ENCODE measurements at regions not wholly inside any gene's neighbourhood (a gene's known extent, or its start where the extent isn't known, plus 50 kb on each side); places are given as distances from the start of the nearest gene placed in this dataset.
"Not testable (repeated sequence)": the region's sequence is repeated elsewhere in the genome, so short reads cannot be mapped to it uniquely, and the experiment has no call there.

DNA sequence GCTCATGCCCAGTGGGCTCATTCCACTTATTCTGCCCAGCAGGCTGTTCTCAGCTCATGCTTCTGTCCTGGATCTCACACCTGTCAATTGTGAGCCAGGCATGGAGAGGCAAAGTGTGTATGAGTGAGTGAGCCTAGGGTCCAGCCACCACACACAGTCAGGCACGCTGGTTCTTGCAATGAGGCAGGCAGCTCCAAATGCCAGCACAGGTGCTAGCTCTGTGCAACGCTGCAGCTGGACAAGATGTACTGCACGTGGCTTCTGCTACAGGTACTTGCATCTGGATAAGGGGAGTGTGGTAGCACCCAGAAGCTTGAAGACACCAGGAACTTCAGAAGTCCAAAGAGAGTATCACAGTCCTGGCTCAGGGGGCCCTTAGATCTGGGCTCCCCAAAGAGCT, 1249.4 kb upstream of the IGFBP7 start:
- no peak for DNase-seq

DNA sequence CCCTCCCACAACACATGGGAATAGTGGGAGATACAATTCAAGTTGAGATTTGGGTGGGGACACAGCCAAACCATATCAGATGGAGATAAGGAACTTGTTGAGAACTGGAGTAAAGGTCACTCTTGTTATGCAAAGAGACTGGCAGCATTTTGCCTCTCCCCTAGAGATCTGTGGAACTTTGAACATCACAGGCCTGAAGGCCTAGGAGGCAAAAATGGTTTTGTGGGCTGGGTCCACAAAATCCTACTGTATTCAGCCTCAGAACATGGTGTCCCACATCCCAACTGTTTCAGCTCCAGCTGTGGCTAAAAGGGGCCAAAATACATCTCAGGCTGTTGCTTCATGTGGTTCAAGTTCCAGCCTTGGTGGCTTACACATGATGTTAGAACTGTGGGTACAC, 1247.8 kb upstream of the IGFBP7 start:
- no peak for DNase-seq

DNA sequence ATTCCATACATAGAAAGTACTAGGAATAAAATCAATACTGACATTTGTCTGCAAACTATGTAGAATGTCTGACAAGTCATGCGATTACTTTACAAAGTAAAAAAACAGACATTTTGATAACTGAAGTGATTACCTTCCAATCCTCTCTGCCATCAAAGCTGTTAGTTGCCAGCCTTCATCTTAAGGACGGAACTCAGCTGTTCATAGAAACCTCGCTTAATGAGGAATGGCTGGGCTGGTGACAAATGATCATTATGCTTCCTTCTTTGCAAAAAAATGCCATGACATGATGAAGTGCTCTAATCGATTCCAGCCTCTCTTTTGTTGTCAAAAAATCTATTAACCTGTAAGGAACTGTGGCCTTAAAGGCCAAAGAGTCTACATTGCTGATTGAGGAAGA, 1214.9 kb upstream of the IGFBP7 start:
- DNase-seq: no peak

DNA sequence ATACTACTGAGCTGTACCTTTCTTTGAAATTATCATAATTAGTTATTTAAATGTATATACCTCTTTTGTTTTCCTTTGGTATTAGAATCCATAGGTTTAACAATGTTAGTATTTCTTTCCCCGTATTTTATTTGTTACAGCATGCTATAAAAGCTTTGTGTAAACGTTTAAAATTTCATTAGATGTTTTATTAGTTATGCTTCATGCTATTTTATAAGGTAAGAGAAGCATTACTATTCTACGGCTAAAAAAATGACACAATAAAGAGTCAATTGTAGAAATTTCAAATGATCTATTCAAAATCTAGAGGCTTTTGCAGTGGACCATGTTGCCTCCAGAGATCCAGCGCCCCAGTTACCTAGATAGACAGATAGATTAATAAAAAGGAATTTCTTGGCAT, 1203.3 kb upstream of the IGFBP7 start:
- no peak for DNase-seq

DNA sequence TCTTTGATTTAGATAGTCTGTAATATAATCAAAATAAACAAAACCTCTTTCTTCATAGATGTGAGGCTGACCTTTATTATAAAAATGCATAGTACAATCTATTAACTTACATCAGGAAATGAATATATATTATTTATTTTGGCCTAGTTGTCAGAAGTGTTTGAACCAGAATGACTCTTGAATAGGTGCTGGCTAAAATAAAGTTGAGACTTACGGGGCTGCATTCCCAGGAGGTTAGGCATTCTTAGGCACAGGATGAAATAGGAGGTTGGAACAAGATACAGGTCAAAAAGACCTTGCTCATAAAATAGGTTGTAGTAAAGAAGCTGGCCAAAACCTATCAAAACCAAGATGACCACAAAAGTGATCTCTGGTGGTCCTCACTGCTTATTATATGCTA, 1193.3 kb upstream of the IGFBP7 start:
- DNase-seq: no peak

DNA sequence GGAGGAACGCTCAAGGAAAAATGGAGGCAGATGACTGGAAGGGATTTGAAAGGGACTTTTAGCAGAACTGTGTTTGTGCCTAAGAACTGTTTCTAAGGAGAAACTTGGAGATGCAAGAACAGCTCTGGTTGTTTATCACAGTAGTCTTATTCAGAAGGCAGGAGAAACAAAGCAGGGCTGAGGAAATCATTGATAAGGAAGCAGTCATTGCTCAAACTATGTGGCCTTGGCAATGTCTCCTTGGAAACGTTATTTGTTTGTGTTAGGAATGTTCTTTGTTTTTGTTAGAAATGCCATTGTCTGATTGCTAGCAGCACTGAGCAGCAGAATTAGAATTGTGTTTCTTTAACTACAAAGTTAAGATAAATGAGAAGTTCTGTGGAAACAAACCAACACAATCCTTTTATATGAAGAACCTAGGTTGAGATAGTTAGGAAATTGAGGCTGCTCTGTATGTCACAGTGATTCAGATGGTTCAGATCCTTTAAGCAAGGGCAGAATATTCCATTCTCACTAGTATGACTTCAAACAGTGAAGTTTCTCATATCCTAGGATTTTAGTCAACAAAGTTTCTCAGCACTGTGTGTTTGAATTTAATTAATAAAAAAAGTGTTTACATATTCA, 1191.3 kb upstream of the IGFBP7 start:
- no peak for DNase-seq

DNA sequence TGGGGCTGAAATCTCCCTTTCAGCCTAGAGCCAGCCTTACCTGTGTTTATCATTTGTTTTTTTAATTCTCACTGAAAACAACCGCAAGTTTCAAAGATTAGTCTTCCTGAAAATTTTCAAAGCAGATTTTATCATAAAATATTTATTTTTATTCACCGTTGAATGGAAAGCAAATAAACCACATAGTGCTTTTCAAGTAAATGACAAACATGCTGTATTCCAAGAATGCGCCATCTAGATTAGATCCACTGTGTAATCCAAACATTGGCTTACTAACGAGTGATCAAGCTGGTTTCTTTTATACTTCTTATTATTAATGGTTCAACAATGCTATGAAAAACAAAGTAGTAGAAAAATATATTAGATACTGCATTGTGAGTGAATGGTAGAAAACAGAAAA, 1176.2 kb upstream of the IGFBP7 start:
- no peak for DNase-seq

DNA sequence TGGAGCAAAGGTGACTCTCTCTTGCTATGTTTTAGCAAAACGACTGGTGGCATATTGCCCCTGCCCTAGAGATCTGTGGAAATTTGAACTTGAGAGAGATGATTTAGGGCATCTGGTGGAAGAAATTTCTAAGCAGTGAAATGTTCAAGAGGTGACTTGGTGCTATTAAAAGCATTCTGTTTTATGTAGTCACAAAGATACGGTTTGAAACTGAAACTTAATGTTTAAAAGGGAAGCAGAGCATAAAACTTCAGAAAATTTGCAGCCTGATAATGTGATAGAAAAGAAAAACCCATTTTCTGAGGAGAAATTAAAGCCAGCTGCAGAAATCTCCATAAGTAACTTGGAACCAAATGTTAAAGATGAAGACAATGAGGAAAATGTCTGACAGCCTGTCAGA, 1170.7 kb upstream of the IGFBP7 start:
- DNase-seq: not testable (repeated sequence)

DNA sequence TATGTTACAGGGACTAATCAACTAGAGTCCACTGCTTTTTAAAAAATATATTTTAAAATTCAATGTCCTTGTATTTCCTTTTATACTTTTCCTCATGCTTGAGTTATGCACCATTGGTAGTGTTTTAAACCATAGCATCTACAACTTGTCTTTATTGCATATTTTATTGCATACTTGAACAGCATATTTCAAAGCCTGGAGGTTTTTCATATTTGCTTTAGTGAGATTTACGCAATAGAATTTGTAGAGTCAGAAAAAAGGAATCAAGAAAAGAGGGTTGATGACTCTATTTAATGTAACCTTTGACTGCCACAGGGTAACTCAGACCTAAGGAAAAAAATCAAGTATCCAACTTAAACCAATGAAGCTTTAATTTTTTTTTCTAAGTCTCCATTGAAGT, 1165.7 kb upstream of the IGFBP7 start:
- DNase-seq: no peak

DNA sequence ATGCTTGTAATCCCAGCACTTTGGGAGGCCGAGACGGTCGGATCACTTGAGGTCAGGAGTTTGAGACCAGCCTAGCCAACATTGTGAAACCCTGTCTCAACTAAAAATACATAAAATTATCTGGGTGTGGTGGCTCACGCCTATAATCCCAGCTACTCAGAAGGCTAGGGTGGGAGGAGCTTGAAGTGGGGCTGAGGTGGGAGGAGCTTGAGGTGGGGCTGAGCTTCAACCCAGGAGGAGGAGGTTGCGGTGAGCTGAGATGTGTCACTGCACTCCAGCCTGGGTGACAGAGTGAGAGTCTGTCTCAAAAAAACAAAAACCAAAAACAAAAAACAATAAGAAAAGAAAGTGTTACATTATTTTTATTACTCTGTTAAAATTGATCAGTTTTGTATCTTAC, 1164.4 kb upstream of the IGFBP7 start:
- no peak for DNase-seq

DNA sequence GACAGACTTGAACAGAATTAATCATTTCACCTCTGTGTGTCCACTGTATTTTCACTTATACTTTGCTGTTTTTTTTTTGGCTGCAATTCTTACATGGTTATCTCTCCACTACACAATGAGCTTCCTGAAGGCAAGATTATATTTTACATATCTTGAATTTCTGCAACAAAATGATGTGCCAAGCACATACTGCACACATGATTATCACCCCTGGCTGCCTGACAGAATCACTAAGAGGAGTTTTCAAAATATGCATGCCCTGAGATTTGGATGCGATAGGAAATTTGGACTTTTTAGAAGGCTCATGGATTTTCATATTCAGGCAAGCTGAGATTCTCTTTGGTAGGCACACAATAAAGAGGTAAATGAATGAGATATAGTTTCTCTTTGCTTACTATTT, 1162.1 kb upstream of the IGFBP7 start:
- DNase-seq: no peak

DNA sequence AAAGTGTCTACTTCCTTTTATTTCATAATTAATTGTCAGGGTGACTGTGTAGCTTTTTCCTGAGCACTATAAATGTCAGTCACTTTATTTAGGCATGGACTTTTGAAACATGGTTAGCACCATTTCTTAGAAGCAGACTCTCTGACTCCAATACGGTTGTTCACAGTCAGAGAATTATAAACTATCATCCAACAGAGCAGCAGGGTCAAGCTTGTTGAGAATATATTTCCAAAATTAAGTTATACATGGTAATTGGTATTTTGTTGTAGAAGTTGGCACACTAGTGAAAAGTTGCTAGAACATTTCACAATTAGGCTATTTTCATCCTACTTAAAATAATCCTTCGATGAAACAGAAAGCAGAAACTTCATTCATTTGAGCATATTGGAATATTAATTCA, 1155.5 kb upstream of the IGFBP7 start:
- no peak for DNase-seq

DNA sequence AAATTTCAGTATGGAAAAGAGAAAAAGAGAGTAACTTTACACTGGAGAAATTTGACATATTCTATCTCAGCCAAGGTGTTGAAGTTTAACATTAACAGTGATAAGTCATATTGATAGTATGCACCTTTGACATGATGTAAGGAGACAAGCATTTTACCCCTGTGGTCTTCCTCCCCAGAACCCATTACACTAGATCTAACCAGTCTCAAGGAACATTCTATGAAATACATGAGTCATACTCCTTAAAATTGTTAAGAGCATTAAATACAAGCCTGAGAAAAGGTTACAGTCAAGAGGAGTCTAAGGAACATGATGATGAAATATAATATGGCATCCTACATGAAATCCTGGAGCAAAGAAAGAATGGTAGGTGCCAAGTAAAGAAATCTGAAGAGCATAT, 1151.3 kb upstream of the IGFBP7 start:
- no peak for DNase-seq

DNA sequence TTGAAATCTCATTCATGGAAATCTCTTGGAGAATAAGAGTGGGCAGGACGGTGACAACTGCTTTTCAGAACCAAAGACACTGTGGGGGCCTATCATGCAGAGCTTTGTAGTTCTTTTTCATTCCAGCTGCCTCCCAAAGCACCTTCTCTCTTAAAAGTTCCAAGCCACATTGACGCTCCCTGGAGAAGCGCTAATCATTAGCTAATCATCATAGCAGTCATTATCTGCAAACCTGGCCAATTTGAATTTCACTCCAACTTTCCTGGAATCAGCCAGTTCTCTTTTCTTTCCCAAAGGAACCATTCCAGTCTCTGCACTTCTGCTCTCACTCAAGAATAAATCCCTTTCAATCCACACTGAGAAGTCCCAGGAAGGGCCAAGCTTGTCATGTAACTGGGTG, 1144.1 kb upstream of the IGFBP7 start:
- DNase-seq: no peak

DNA sequence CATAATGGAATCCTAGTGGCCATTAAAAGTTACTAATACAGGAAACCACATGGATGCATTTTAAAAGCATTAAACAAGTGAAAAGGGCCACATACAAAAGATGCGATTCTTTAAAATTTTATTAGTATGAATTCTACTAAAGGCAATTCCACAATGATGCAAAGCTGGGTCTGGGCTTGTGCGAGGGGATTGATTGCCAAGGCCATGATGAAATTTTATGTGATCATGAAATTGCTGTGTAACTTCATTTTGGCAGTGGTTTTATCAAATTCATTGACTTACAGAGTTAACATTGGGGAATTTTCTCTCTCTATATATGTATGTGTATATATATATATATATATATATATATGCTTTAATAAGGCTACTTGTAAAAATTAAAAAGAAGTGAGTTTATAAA, 1142.5 kb upstream of the IGFBP7 start:
- DNase-seq: no peak

DNA sequence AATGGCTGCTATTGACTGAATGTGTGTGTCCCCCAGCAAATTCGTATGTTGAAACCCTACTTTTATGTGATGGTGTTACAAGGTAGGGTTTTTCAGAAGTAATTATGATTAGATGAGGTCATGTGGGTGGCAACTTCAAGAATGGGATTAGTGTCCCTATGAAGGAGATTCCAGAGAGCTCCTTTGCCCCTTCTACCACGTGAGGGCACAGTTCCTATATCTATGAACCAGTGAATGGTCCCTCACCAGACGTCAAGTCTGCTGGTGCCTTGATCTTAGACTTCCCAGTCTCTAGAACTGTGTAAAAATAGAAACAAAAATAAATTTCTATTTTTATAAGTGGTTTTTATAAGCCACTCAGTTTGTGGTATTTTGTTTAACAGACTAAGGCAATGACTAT, 1137.6 kb upstream of the IGFBP7 start:
- DNase-seq: no peak

DNA sequence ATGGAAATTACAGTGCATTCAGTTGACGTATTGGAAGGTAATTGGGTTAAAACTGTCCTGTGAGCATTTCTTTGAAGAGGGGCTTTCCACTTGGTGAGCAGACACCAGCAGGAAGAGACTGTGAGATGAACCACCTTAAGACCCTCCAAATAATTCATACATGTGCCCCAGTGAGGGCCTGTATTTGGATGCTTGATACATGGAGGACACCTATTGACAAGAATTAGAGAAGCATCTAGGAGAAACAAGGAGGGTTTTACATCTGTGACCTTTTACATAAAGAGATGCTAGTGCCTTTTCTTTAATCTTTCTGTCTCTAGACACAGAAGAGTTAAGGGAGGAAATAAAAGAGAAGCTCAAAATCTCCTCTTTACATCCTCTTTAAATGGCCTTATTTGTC, 1115.3 kb upstream of the IGFBP7 start:
- DNase-seq: no peak

DNA sequence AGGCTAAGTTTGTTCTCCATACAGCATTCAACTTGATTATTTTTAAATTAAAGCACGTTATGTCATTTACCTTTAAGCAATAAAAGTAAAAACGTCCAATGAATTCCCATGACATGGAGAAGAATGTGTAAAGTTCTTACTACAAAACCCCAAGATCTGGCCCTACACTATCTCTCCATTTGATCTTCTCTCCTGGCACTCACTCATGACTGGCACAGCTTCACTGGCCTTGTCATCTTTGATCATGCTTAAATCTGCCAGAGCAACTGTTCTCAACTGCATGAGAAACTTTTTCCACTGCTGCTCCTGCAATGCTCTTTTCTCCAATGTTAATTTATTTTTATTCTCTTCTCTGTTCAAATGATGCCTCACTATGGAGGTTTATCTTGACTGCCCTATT, 1109.0 kb upstream of the IGFBP7 start:
- no peak for DNase-seq

DNA sequence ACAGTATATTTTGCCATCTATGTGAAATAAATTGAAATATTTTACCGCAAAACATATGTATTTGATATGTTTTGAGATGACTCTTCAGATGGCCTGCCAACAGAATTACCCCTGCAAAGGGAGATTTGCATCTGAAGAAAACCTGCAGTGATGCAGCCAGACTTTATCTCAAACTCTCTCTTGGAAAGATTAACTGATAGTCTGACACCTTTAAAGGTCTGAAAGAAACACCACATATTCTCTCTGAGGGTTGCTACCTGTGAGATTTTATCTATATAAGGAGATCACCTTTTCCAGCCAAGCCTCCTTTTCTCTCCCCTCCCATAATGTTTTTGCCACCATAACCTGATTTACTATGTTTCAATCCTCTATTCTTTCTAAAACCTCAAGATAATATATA, 1106.3 kb upstream of the IGFBP7 start:
- no peak for DNase-seq

DNA sequence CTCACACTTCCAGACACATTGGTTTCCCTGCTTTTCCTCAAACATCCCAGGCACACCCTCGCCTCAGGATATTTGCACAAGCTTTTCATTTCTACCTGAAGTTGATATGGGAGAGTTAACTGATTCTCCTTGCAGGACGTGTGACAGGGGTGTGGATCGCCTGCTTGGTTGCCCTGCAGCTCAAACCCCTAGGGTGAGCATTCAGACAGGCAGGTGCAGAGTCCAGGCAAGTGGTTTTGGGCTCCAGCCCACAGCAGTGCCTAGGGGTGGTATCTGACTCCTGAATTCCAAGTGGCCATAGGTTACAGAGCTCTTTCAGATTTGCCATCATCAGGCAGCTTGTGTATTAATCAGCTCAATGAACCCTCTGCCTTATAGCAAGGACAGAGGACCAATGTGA, 1104.2 kb upstream of the IGFBP7 start:
- DNase-seq: peak; percentile 55

DNA sequence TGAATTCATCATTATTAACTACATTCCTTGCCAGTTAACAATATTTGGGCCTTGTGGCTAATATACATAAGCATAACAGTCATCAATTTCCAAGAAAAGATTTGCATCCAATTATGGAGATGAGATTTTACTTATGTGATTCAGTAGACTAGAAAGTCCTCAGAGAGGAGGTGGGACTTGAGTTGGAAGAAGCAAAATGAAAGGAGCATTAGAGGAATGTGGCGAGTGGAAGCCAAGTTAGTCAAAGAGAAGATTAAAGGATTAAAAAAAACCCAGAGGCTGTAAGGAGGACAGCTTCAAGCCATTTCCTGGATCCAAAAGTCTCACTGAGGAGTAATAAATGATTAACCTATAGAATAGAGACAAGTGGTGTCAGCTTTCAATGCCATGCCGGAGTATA, 1099.4 kb upstream of the IGFBP7 start:
- DNase-seq: no peak

DNA sequence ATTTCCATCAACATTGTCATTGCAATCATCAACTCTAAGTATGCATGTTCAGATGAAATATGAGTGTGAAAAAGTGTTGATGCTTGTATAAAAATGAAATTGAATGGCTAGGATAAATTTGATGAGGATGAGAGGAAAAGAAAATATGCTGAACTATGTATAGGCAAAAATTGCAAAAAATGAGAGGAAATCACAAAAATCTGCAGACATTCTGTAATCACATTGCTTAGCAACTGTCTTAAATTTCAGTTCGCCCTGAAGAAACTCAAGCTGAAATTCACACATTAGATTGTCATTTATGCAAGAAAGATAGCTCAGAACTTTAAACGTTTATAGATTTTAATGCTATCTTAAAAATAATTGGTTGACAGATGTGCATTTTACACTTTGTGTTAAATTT, 1098.8 kb upstream of the IGFBP7 start:
- no peak for DNase-seq

DNA sequence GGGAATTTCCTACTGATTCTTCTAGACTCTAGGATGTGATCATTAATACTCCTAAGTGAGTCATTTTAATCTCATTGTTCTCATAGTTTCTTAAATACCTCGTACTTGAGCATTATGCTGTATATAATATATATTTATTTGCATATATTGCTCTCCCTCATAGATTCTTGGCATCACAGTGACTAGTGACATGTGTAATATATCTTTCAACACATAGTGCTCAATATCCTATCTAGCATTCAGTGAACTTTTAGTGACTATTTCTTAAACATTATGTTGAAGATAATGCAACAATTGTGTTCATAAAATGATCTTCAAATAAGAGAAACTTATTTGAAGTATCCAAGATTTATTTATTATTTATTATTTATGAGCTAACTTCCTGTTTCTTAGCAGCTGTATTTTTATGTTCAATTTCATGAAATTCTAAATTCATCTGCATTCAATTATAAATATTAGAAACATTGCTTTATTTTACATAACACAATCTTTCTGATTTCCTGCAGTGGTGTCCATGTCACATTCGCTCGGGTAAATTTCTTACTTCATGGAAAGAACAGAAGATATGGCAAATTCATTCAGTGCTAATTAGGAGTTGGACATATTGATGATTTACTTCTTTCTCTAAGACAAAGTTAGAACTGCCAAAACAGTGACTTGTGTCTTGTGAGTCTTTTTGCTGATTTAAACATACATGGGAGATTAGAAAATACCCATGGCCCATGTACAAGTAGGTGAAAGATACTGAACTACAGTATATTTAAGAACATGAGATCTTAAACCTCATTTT, 1095.5 kb upstream of the IGFBP7 start:
- no peak for DNase-seq

DNA sequence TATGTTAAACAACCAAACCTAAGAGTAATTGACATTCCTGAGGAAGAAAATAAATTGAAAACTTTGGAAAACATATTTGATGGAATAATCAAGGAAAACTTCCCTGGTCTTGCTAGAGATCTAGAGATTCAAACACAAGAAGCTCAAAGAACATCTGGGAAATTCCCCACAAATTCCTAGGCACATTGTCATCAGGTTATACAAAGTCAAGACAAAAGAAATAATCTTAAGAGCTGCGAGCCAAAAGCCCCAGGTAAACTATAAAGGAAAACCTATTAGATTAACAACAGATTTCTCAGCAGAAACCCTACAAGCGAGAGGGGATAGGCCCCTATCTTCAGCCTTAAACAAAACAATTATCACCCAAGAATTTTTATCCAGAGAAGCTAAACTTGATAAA, 1082.0 kb upstream of the IGFBP7 start:
- DNase-seq: no peak

DNA sequence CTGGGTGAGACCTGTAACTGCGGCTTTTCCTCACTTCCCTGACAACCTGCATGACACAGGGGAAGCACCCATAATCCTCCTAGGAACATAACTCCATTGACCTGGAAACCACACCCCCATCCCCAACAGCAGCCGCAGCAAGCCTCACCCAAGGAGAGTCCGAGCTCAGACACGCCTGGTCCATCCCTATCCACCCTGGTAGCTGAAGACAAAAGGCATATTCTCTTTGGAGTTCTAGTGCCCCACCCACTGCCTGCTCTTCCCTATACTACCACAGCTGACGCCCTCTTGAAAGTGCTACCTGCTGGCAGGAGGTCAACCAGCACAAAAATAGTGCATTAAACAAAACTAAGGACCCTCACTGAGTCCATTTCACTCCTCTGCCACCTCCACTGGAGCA, 1080.9 kb upstream of the IGFBP7 start:
- no peak for DNase-seq
